Omental fat pad (tissue), 3 donors: ENCODE measurements at regions not wholly inside any gene's neighbourhood (a gene's known extent, or its start where the extent isn't known, plus 50 kb on each side); places are given as distances from the start of the nearest gene placed in this dataset.

ENCODE experiments used
- ATAC-seq: fragments of 150-250 bp; one replicate; pipeline ENCODE4 v1.9.1; 2016; ENCODE audit warnings: mild to moderate bottlenecking, moderate library complexity; ENCODE audit not compliant: low FRiP score
- DNase-seq: peaks from one replicate; pipeline ENCODE4 v3.0.0-alpha.2; 2019; ENCODE audit warnings: low spot score
- TF ChIP-seq, protein P1 (sequence below), 3 donors: fragments of 450-650 bp; IDR thresholded peaks; one replicate each; pipeline ENCODE4 v1.5.1; 2016 to 2017; ENCODE audit warnings: antibody characterized with exemption in 3 of 3, mild to moderate bottlenecking in 3 of 3, moderate library complexity in 2 of 3

- TF ChIP-seq, protein P1, sequence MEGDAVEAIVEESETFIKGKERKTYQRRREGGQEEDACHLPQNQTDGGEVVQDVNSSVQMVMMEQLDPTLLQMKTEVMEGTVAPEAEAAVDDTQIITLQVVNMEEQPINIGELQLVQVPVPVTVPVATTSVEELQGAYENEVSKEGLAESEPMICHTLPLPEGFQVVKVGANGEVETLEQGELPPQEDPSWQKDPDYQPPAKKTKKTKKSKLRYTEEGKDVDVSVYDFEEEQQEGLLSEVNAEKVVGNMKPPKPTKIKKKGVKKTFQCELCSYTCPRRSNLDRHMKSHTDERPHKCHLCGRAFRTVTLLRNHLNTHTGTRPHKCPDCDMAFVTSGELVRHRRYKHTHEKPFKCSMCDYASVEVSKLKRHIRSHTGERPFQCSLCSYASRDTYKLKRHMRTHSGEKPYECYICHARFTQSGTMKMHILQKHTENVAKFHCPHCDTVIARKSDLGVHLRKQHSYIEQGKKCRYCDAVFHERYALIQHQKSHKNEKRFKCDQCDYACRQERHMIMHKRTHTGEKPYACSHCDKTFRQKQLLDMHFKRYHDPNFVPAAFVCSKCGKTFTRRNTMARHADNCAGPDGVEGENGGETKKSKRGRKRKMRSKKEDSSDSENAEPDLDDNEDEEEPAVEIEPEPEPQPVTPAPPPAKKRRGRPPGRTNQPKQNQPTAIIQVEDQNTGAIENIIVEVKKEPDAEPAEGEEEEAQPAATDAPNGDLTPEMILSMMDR (IDR thresholded peaks at IDR 0.05) = no peak
- DNase-seq (no peak), ATAC-seq (no peak)
Measured at GRCh38 chr4:8763966-8764901, 107.4 kb downstream of the HMX1 start.

DNA sequence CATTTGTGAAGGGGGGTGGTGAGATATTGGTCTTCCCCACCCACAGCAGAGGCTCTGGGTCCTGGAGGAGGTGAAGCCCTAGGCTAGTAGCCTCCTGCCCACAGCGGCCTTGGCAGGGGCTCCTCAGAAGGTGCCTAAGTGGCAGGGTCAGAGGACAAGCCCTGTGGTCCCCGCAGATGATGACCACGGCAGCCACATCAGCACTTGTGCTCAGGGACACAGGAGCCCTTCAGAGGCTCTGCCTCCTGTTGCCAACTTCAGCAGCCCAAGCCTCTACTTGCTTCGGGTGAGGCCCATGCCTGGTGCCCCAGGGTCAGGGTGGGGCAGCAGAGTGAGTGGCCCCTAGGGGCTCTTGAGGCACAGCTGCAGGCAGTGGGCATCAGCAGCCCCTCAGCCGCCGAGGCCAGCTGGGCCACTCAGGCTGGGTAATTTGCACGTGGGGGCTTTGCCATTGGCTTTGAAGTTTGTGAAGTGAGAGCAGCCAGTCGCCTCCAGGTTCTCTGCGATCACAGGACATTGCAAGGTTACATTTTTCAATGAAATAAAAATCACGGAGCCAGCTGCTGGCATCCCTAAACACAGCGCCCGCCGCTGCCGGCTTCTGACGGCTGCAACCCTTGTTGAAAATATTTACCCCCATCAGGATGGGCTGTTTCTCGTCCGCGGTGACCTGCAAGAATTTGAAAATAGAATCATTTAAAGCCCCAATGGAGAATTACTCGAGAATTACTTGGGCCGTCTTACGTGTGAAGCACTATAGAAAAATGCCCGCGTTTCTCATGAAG, 108.5 kb downstream of the HMX1 start:
- DNase-seq = no peak
- TF ChIP-seq, protein P1 (IDR thresholded peaks at IDR 0.05) = no peak
- no peak for ATAC-seq

DNA sequence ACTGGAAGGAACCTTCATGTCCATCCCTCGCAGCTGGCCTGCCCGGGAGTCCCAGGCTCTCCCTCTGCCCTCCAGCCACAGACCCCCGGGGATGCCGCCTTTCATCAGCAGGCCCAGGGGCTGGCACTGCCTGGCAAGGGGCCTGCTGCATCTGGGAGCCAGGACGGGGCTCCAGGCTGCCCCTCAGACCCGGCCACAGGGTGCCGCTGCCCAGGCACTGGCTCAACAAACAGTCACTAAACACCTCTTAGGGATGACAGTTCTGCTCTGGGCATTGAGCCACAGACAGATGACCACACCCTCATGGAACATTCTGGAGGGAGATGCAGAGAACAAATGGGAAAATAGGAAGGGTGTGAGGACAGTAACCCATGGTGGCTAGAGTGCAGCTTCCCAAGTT, 109.3 kb downstream of the HMX1 start:
- ATAC-seq (no peak), DNase-seq (no peak)
- TF ChIP-seq, protein P1 (IDR thresholded peaks at IDR 0.05) = no peak

GRCh38 chr4:8761824-8762205, 109.8 kb downstream of the HMX1 start:
- ATAC-seq (no peak), DNase-seq (no peak)
- TF ChIP-seq, protein P1 (IDR thresholded peaks at IDR 0.05) = no peak

DNA sequence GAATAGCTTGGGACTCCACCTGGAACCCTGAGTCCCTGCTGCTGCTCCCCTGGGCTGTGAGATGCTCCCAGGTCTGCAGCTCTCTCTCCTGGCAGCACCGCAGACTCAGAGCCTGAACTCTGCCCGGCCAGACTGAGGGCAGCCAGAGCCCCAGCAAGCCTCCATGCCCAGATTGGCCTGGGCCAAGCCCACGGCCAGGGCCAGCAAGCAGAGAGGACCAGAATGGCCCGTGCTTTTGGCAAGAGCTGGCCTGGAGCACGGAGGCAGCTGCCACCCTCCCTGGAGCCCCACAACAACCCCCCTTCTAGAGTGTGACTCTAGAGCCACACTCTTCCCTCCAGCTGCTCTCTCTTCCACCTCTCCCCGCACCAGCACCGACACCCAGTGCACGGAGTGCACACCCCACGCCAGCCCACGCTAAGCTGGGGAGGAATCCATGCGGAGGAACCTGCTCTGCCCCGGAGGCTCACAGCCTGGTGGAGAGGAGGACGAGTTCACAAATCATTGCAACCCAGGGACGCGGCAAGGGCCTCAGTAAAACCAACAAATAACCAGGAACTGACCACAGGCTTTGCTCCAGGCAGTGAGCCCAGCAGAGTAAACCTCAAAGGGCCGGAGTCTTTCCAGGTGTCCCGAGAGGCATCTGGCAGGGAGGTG, 110.3 kb downstream of the HMX1 start:
- peak; percentile 3 for DNase-seq
- TF ChIP-seq, protein P1 (IDR thresholded peaks at IDR 0.05) = no peak
- ATAC-seq = no peak

DNA sequence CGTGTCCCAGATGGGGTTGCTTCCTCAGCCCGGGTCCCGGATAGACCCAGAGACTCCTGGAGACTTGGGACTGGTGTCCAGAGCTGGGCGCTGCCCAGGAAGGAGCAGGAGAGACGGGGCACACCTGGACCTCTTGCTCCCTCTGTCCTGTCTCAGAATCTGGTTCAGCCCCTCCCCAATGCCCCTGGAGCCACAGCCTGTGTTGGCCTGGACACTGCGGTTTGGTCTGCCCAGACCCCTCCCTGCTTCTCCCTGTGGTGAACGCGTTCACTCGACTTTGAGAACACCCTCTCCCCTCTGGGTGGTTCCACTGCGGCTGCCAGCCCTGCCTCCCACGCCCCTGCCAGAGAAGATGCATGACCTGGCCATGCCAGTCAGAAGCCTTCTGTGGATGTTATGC, 111.1 kb downstream of the HMX1 start:
- peak; percentile 6 for DNase-seq
- TF ChIP-seq, protein P1 (IDR thresholded peaks at IDR 0.05) = no peak
- ATAC-seq = no peak
